RPMI7951 (cell line): ENCODE measurements at regions not wholly inside any gene's neighbourhood (a gene's known extent, or its start where the extent isn't known, plus 50 kb on each side); places are given as distances from the start of the nearest gene placed in this dataset.
"Not testable (repeated sequence)": the region's sequence is repeated elsewhere in the genome, so short reads cannot be mapped to it uniquely, and the experiment has no call there.

Source experiments
- DNase-seq: peaks from one replicate; pipeline ENCODE4 v3.0.0-alpha.2; 2012; ENCODE audit warnings: low read depth

DNA sequence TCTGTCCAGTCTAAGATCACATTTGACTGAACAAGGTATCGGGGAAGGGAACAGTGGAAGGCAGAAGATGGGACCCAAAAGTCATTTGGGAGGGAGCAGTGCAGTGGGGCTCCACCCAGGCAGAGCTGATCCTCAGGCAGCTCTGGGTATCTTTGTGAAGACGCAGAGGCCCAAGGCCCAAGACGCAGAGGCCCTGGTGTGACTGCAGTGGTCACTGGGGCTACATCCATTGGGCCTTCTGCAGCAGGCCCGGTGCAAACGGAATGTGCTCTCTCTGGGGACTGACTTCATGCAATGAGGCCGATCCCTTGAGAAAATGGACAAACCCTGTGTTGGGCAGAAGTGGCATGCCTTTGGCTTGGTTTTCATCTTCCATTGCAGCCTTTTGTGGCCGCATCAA, 463.4 kb upstream of the ZNF507 start:
- DNase-seq, result no peak

DNA sequence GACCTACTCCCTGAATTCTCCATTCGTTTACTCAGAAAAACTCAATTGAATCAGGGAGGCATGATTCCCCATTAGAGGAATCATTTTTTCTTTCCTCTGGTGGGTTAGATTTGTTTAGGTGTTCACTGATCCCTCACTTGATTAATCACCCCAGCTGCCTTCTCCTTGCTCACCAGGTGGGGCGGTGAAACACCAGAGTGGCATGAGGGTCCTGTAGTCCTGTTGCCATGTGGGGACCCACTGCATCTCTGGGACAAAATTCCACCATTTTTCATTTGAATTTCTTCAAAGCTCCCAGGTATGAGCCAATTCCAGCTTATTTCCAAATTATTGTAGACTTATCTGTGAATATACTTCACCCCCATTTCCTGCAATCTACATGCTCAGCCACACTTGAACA, 462.7 kb upstream of the ZNF507 start:
- DNase-seq, result no peak

DNA sequence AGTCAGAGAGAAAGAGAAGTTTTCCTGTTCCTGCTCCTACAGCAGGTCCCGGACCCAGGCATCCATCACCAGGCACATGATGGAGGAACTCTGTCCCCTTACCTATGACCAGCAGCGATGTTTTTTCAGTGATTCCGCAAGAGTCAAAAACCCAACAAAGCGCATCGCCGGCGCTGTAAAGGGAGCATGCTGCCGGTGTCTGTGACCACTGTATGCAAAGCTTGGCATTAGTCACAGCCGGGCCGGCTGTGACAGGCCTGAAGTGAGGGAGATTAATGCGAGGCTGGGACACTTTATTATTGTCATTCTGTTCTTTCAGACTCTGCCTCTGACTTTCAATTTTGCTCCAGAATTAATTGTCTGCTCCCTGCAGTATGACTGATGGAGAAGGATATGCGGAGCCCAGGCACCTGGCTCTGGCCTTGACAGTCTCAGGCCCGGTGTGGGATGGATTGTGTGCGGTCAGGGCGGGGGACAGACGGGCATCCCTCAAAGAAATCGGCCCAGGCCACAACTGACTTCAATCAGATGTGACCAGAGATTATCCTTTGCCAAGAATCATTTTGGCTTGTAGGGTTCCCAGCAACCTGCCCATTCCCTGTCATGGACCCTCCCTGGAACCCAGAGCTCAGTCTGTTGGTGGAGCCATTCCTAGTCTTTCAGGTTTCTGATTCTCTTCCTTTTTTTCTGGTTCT, 462.0 kb upstream of the ZNF507 start:
- no peak for DNase-seq

DNA sequence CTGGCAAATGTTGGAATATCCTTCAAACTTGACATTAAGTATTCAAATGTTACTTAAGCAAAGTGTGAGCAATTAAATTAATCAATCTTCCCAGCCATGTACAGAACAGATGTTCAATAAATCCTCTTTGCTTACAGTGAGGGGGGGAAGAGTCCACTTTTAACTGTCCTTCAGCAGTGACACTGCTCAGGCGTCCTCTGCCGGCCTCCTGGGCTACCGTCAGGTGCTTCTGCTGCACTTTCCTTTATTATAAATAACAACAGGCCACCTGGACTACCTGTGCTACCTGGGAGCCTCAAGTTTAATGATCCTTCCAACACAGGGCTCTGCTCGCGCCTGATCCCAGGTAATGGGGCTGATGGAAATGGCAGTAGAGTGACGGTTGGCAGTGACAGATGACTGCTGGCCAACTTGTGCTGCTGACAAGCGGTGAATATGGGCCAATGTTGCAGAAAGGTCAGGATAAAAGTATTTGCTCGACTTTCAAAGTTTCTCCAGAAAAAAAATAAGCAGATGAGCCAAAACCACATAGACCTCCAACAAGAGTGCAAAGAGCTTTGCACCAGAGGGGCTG, 460.0 kb upstream of the ZNF507 start:
- no peak for DNase-seq

DNA sequence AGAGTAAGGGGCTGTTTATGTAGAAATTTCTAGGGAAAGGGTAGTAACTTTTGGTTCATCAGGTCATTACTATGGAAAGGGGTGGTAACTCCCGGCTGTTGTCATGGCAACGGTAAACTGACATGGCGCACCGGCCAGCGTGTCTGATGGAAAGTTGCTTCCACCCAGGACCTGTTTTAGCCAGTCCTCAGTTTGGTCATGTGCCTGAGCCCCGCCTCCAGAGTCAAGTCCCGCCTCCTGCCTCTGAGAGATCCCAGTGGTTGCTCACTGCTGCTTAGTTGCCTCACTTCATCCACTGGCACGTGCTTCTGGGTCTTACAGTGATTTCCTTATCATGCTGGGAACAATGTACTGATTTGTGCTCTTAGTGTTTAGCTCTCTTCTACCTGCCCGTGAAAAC, 455.2 kb upstream of the ZNF507 start:
- peak; percentile 2 for DNase-seq

DNA sequence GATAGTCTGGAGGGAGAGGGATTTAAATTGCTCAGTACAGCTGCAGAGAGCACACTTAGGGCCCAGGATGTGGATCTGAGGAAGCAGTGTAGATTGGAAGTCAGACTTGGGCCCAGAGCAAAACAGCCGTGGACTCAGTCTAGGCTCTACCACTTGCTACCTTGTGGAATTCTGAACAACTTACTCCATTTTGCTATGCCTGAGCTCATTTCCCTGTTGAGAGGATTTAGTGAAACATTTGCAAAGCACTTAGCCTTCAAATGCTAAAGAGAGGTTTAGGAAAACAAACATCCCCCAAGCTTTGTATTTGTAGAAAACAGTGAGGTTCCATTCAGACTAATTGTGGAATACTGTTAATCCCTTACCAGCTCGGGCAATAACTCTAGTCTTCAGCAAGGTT, 453.4 kb upstream of the ZNF507 start:
- no peak for DNase-seq

DNA sequence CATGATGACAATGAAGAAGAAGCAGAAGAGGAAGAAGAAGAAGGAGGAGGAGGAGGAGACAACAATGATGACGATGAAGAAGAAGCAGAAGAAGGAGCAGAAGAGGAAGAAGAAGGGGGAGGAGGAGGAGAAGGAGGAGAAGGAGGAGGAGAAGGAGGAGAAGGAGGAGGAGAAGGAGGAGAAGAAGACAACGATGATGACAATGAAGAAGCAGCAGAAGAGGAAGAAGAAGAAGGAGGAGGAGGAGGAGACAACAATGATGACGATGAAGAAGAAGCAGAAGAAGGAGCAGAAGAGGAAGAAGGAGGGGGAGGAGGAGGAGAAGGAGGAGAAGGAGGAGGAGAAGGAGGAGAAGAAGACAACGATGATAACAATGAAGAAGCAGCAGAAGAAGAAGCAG, 451.9 kb upstream of the ZNF507 start:
- DNase-seq, result not testable (repeated sequence)

DNA sequence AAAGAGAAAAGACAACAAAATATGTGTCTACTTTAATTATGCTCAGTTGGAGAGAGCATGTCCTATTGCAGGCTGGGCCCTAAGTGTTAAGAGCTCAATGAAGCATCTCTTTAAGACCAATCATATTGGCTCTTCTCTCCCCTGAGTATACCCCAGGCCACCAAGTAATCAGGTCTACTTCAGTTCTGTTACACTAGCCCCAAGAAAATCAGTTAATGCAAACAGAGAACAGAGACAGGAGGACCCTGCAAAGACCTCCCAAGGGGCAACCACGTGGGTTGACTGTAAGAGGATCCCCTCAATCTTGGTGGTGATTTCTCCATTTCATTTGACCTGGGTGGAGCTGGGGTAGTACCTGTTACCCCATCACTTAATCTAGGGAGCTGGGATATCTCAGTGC, 451.0 kb upstream of the ZNF507 start:
- no peak for DNase-seq

DNA sequence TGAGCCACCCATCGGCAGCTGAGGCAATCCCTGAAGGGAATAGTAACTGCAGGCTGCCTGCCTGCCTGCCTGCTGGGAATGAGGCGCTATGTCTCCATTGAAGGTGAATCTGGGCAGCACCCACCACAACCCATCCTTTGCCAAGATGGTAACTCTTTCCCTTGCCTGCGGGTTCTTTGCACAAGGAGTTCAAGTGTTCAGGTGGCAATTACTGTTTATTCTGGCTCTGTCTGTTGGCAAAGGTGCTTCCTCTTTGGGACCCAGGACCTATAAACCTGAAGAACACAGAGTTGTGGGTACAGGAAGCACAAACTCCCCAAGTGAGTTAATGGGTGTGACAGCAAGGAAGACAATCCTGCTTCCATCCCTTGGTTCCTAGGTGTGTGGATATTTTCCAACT, 448.1 kb upstream of the ZNF507 start:
- no peak for DNase-seq

DNA sequence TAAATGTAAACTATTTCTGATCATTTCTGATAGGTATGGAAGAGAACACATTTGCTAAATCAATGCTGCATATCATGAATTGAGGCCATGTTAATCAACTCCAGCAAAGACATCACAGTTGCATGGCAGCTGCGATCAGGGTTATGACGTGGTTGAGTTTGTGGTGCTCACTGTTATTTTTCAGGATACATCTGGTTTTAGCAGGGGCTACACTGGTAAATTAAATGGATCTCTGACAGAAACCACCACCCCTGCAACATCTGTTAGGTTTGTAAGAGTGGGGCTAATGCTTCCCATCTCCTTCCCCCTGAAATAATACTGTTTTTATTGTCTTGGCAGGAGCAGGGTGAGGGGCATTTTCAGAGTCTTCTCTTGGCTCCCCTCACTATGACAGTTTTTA, 444.4 kb upstream of the ZNF507 start:
- no peak for DNase-seq

DNA sequence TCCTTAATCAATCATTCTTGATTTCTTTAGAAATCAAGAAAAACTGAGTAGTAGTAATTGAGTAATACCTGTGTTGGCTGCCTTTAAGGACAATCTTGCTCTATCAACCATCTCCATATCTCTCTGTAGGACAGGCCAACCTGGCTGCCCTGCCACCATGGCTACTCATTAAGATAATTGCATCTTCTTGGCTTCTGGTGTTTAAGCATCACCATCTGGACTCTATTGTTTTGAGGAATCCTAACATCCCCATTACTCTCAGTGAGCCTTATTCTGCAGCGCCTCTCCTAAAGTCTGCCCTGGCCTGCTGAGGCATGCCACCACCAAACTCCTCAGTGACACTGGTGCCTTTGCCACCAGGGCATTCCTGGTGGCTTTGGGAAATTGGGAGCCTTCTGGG, 442.6 kb upstream of the ZNF507 start:
- no peak for DNase-seq

DNA sequence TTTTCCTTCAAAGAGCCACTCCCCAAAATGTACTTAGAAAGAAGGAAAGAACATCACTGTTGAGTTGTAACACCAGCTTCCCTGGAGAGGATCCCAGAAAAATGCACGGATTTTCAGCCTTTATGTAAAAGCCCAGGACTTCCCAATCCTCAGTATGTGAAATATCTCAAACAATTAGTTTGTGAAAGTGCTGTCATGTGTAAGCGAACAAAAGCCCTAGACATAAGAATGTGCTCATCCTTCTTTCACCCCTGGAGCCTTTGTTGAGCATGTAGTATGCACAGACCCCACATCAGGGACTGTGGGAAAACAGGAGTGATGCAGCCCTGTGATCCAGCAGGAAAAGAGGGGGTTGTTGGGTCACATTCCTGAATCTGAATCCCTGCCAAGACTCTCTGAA, 441.4 kb upstream of the ZNF507 start:
- DNase-seq, result no peak

DNA sequence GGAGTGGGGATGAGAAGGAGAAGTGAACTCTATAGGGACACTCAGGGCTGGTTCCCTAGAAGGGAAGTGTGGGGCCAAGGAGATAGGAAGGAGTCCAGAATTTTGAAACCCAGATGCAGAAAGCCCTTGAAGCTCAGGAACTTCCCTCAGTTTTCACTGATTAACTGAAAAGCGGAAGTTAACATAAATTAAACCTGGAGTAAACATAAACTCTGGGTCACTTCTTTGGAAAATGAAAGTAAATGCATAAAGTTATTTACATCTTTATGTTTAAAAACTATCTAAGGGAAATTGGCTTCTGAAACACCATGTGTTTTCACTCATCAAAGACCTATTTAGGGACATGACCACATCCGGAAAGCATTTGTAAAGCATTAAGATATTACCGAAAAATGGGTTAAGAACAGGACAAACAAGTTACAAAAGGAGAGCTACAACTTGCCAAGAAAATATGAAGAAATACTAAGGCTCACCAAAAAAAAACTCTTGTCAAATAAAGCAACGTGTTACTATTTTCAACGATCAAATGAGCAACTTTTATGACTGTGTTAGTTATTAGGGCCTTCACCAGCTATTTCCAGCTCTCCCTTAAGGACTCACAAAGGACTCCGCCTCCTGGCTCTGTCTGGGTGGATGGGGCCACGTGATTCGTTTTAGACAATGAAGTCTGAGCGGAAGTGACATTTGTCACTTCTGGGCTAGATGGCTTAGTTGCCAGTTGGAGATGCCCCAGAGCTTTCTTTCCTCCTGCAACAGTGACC, 439.1 kb upstream of the ZNF507 start:
- DNase-seq, result peak; percentile 23

DNA sequence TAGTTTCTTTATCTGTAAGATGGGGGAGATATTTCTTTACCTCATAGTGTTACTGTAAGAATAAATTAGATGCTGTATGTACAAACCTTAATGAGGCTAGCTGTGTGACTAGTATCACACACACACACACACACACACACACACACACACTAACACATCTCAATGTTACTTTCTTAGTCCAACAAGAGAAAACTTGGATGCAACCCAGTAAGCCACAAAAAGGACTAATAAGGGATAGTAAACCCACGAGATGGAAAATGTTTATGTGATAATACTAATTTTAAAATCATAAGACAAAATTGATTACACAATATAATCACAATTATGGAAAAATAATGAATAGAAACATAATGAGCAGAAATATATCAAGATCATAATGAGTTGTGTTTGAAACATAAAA, 437.7 kb upstream of the ZNF507 start:
- DNase-seq, result no peak

DNA sequence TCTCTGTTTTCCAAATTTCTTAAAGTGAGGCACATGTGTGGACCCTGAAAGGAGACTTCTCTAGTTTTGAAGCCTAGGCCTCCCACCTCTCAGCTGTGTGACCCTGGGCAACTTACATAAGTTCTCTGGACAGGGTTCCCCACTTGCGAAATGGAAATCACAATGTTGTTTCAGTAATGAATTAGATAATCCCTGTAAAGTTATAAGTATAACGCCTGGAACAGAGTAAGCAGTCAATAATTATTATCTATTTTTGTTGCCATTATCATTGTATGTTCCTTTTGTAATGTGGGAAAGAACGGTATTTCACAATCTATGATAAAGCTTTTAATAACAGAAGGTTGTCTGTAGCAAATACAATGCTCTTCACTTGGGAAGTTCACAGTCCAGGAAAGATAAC, 437.3 kb upstream of the ZNF507 start:
- no peak for DNase-seq

DNA sequence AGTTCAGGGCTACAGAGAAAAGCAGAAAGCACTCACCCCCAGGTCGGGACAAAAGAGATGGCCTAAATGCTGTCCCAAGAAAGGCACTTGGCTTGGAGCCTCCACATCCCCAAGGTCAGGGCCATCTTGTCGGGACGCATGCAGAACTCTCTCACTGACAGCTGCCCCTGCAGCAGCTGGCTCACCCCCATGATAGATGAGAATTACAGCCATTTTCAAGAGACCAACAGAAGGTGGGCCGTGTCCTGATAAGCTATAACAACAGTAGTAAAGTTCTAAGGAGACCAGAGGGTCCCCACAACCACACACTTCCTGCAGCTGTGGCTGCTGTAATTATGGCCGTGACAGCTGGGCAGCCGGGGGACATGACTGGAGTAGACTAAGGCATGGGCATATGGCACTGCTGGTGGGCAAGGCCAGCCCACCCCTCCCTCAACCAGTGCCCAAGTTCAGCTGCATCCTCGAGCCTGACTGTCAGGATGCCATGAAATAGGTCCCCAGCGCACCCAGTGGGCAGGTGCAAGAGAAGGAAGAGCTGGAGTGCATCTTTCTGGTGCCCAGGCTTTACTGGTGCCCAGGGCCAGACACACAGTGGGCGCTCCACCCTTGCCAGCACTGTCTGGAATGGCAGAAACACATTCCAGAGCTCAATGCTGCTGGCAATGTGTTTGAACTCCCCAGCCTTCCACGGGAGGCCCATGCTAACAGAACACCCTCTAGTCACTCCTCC, 436.7 kb upstream of the ZNF507 start:
- DNase-seq, result no peak

DNA sequence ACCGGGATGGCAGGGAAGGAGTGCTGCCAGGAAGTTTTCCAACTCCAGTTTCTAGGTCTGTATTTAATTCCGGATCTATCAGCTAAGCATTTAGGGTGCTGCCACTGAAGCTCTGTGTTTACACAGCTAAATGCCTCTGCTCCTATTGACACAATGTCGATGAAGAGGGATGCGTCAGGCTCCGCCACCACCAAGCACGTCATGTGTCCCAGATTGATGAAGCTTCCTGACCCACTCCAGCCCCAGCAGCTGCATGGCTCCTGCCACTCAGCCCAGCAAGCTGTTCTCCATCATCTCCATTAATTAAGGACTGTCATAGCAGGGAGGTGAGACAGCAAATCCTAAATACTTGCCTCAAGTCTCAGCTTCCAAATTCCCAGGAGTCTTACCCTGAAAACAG, 435.2 kb upstream of the ZNF507 start:
- no peak for DNase-seq

DNA sequence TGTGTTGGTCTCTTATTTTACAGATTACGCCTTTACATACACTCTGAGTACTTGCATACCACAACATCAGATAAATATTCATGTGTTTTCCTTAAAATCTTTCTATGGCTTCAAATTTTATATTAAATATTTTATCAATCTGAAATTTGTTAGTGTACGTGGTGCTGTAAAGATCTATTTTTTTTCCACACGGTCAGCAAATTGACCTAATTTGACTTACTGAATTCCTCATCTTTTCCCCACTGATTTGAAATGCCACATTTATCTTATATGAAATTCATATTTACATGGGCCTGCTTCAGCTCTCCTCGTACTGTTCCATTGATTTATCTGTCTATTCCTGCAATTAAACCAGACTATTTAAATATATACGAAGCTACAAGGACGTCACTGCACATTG, 433.8 kb upstream of the ZNF507 start:
- no peak for DNase-seq

DNA sequence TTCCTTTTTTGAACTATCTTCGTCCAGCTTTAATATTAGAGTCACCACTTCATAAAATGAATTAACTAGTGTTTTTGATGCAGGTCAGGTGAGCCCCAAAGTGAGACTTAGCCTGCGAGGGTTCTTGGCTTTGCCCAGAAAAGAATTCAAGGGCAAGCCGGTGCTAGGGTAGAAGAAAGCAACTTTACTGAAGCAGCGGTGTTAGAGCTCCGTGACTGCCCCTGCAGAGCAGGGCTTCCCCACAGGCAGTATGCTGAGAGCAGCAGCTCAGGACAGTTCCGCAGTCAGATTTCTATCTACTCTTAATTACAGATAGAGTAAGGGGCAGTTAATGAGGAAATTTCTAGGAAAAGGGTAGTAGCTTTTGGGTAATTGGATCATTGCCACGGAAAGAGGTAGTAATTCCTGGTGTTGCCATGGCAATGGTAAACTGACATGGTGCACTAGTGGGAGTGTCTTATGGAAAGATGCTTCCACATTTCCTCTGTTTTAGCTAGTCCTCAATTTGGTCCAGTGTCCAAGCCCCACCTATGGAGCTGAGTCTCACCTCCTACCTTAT, 432.2 kb upstream of the ZNF507 start:
- DNase-seq, result no peak

DNA sequence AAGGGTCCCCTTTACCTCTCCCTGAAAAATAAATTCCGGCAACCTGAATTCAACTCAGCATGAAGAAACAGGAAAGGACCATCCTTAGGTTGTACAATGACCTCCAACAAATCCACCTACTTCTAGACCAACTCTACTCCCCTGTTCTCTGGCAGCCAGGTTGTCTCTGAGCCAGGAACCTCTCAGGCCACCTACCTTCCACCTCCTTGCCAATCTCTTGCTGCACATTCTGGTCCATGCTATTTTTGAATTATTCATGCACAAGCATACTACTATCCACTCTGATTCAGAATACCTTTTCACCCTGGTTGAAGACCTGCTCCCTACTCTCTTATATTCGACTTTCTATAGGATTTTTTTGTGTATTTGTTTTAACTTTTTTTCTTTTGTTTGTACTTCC, 415.0 kb upstream of the ZNF507 start:
- DNase-seq, result no peak

DNA sequence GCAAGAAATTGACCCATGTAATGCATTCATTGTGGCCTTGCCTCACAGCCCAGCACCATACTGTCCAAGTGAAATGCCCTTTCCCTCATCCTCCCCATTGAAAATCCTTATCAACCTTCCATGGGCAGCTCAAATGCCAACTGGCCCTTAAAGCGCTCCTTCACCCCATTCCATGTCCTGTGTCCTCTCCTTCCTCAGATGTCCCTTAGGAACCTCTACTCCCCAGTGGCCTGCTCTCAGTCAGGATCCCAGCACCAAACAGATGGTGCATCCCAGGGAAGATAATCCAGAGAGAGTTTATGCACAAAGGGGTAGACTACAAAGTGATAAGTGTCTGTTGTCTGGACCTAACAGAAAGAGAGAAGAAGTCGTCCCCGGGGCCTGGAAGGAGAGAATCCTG, 407.4 kb upstream of the ZNF507 start:
- DNase-seq, result no peak

DNA sequence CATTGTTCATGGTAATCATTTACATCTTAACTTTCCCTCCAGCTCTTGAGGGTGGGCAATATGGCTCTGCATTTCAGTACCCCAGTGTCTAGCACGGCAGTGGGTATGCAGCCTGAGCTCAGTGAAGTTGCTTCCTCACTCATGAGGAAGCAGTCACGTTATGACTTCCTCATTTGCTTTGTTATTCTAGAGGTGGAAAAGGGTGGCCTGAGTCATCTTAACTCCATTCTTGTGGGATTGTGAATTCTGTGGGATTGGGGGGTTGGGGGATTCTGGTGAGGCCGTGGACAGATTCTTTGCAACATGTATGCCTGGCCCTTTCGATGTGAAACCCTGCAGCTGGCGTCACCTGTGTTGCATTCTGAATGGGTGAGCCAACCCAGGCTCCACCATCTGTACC, 406.7 kb upstream of the ZNF507 start:
- no peak for DNase-seq
